ENCODE measurements at regions not wholly inside any gene's neighbourhood (a gene's known extent, or its start where the extent isn't known, plus 50 kb on each side); places are given as distances from the start of the nearest gene placed in this dataset.

DNA sequence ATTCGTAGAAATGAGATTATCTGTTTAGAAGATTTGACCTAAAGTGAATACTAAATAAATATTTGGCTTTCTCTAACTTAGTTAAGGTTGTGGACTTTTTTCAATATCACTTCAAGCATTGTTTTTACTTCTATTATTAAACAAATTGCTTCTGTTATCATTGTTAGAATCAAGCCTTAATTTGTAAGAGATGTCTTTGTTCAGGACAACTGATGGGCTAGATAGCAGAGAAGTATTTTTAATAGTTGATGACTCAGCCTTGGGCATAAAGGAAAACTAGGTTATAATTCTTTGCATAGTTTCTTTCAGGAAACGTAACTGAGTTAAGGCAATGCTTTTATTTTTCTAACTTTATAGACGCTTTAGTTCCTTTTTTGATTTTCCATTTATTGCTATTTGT is 128.8 kb upstream of the SMIM30 start:
- H3K4me3 ChIP-seq (ENCODE audit: low read depth, low read length): no peak overlapping the region
- H3K27ac ChIP-seq (ENCODE audit: low read depth): no peak overlapping the region
- H3K4me1 ChIP-seq (ENCODE audit: insufficient read depth): no peaks in the 10 kb centered on the region
- WGBS: 60% methylated on average over 3 of the region's 3 CpGs
- no peak for DNase-seq (ENCODE audit: extremely low spot score)
- no peaks in the 10 kb centered on the region for H3K36me3 ChIP-seq (ENCODE audit: insufficient read depth)

DNA sequence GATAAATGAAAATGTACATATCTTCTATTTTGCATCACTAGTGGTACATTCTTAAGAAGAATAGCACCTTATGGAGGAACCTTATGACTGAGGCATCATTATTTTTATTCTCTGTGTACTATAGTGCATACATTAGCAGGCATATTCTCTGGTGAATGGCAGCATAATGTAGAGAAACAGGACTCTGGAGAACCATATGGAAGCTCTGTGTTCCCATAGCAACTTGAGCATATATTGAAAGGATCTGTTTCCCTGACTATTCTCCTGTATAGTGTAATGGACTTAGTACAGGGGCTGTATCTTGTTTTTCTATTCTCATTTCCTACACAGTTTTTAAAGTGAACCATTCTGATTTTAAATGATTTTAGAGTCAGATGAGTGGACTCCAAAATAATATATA is 128.4 kb upstream of the SMIM30 start:
- no peaks in the 10 kb centered on the region for H3K4me1 ChIP-seq (ENCODE audit: insufficient read depth)
- H3K27ac ChIP-seq (ENCODE audit: low read depth): no peak overlapping the region
- DNase-seq (ENCODE audit: extremely low spot score): no peak
- no peak overlapping the region for H3K4me3 ChIP-seq (ENCODE audit: low read depth, low read length)
- no peaks in the 10 kb centered on the region for H3K36me3 ChIP-seq (ENCODE audit: insufficient read depth)

DNA sequence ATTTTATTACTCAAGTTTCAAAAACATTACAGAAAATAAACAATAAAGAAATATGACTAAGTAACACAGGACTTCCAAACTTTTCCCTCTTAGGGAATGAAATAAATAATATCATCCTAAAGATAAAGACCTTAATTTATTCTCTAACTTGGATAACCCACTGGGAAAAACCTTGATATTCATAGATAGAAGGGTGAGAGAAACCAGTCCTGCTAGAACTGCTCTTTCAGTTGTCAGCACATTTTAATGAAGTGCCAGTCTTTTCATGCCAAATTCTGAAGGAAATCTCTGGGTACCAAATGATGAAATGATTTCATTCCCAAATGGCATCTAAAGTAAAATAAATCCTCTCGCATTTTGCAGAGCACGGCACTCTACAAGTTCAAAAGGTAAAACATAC is 114.5 kb upstream of the SMIM30 start:
- H3K36me3 ChIP-seq (ENCODE audit: insufficient read depth): no peaks in the 10 kb centered on the region
- H3K27ac ChIP-seq (ENCODE audit: low read depth): no peak overlapping the region
- H3K4me3 ChIP-seq (ENCODE audit: low read depth, low read length): no peak overlapping the region
- H3K4me1 ChIP-seq (ENCODE audit: insufficient read depth): no peaks in the 10 kb centered on the region
- no peak for DNase-seq (ENCODE audit: extremely low spot score)
- WGBS: 47% methylated on average over 2 of the region's 2 CpGs

DNA sequence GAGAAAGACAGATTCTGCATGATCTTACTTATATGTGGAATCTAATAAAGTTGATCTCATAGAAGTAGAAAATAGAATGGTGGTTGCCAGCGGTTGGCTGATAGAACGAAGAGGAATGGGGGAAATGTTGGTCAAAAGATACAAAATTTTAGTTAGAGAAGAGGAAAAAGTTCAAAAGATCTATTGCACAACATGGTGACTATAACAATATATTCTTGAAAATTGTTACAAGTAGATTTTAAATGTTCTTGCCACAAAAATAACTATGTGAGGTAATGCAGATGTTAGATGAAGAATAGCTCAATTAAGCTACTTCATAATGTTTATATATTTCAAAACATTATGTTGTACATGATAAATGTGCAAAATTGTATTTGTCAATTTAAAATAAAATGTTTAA is 112.3 kb upstream of the SMIM30 start:
- WGBS: 98% methylated on average over 2 of the region's 2 CpGs
- no peak for DNase-seq (ENCODE audit: extremely low spot score)
- H3K4me3 ChIP-seq (ENCODE audit: low read depth, low read length): no peak overlapping the region
- H3K4me1 ChIP-seq (ENCODE audit: insufficient read depth): no peaks in the 10 kb centered on the region
- H3K36me3 ChIP-seq (ENCODE audit: insufficient read depth): no peaks in the 10 kb centered on the region
- no peak overlapping the region for H3K27ac ChIP-seq (ENCODE audit: low read depth)

DNA sequence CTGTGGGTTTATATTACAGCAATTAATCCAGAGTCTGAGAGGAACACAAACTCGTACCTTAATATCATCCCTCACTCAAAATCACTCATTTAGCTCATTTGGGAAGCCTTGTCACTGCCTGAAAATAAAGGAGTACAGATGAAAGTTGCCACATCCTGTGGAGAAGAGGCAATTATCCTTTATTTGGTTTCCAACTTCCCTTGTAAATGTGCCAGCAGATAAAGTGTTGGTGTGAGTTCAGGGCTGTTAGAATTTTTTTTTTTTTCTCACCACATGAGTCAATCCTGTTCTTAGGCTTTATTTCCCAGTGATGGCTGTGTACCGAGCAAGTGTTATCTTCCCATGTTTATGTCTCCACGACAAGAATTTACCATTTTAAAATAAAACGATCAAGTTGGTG is 99.0 kb upstream of the SMIM30 start:
- H3K4me3 ChIP-seq (ENCODE audit: low read depth, low read length): no peak overlapping the region
- no peaks in the 10 kb centered on the region for H3K36me3 ChIP-seq (ENCODE audit: insufficient read depth)
- no peaks in the 10 kb centered on the region for H3K4me1 ChIP-seq (ENCODE audit: insufficient read depth)
- 23% methylated on average over 4 of the region's 4 CpGs for WGBS
- no peak overlapping the region for H3K27ac ChIP-seq (ENCODE audit: low read depth)
- no peak for DNase-seq (ENCODE audit: extremely low spot score)

DNA sequence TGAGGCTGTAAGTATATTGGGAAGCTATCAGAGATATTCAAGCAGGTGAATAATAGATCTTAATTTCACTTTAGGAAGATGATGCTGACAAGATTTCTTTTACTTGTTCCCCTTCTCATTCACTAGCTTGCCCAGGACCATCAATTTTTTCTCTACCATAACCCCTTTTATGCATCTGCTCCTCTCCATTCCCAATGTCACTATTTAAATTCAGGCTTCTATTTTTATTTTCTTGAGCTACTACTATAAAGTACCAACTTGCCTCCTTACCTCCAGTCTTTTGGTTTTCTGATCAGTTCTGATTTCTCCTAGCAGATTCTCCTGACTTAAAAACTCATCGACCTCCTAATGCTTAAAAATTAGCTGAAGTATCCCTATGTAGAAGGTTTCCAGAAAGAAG is 97.7 kb upstream of the SMIM30 start:
- no peaks in the 10 kb centered on the region for H3K4me1 ChIP-seq (ENCODE audit: insufficient read depth)
- H3K27ac ChIP-seq (ENCODE audit: low read depth): no peak overlapping the region
- no peak for DNase-seq (ENCODE audit: extremely low spot score)
- H3K36me3 ChIP-seq (ENCODE audit: insufficient read depth): no peaks in the 10 kb centered on the region
- H3K4me3 ChIP-seq (ENCODE audit: low read depth, low read length): no peak overlapping the region
- 78% methylated on average over 1 of the region's 1 CpG for WGBS

DNA sequence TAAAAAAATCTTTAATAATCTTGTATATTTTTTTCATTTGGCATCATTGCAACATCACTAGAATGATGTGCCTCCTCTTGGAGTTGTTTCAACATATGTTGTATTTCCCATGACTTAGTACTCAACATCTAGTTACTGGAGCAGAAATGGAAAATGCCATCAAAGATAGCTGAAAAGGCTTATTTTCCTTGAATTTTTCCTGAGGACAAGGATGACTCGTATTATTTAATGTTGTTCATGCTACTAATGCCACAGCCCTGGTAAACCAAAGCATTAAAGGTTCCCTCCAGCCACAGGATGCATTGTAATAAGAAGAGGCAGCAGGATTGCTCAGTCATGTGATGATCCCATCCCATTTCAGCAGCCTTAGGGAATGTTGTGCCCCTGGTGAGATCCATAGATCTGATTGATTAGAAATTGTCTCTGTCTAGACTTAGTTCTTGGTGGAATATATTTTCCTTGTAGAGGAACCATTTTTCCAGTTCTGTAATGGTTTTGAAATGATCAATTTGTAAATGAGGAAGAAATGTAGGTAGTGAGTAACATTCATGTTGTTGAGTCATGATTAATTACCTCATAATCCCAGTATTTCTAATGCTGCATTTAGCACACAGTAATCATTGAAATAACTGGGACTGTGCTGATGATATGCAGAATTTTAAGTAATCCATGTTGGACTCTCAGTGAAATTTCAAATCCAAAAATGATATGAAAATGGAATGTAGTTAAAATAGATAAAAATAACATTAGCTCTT is 91.3 kb upstream of the SMIM30 start:
- H3K4me1 ChIP-seq (ENCODE audit: insufficient read depth): no peaks in the 10 kb centered on the region
- no peak overlapping the region for H3K4me3 ChIP-seq (ENCODE audit: low read depth, low read length)
- WGBS: 67% methylated on average over 1 of the region's 1 CpG

DNA sequence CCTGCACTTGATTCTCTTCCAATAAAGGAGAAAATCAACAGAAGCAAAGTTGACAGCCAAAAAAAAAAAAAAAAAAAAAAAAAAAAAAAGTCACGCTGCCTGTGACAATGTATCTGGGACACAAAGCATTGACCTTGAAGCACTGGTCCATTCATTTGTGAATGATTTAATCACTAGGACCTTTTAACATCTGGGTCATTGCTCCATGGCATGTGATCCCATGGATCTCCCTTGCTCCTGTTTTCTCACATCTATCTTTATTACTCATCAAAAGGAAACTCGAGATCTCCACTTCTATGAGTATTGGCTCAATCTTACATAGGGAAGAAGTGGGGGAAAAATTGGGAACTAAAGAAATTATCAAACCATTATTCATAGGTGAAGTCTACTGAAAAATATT is 89.6 kb upstream of the SMIM30 start:
- Histone ChIP-seq H3K27ac (ENCODE audit: low read depth) (no peak overlapping the region), H3K36me3 (ENCODE audit: insufficient read depth) (no peaks in the 10 kb centered on the region), H3K4me1 (ENCODE audit: insufficient read depth) (no peaks in the 10 kb centered on the region), H3K4me3 (ENCODE audit: low read depth, low read length) (no peak overlapping the region)
- DNase-seq (ENCODE audit: extremely low spot score): no peak
- WGBS: 95% methylated on average over 2 of the region's 2 CpGs

More for the DNA sequence above, 91.3 kb upstream of the SMIM30 start:
- H3K27ac ChIP-seq (ENCODE audit: low read depth): no peak overlapping the region
- H3K36me3 ChIP-seq (ENCODE audit: insufficient read depth): no peaks in the 10 kb centered on the region
- DNase-seq (ENCODE audit: extremely low spot score): no peak

DNA sequence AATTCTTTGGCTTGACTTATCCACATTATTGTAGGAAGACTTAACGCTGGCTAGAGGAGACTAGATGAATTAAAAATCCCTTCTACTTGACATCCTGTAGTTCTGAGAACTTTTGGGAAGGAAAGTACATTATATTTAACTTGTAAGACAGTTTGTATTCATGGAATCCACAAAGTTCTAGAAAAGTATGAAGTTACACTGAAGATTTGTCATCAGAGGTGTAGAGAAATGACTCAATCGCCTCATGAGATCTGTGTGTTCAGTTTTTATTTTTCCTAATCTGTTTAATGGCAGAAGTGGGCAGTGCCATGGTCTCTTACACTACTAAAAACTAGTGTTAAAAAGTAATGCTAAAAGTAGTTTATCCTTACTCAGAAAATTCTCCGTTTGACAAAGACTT is 89.1 kb upstream of the SMIM30 start:
- 92% methylated on average over 3 of the region's 3 CpGs for WGBS
- DNase-seq (ENCODE audit: extremely low spot score): no peak
- no peak overlapping the region for H3K27ac ChIP-seq (ENCODE audit: low read depth)

DNA sequence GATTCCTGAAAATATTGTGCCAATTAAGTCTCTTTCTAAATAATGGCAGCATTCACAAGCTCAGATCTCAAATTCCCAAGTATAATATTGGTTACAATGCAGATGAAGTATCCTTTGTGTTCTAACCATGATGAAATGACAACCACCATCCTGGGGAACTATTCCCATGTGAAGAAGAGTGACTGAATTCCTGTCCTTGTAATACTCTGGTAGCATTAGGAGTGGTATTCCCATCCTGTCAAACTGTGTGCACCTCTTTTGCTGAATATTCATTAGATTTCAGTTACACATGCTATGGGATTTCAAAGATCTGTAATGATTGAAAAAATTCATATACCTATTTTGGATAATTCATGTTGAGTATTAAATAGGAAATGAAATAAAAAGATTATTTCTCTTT is 86.1 kb upstream of the SMIM30 start:
- H3K27ac ChIP-seq (ENCODE audit: low read depth): no peak overlapping the region
- DNase-seq (ENCODE audit: extremely low spot score): no peak
- H3K36me3 ChIP-seq (ENCODE audit: insufficient read depth): no peaks in the 10 kb centered on the region
- no peaks in the 10 kb centered on the region for H3K4me1 ChIP-seq (ENCODE audit: insufficient read depth)
- H3K4me3 ChIP-seq (ENCODE audit: low read depth, low read length): no peak overlapping the region

More for the DNA sequence above, 89.1 kb upstream of the SMIM30 start:
- Histone ChIP-seq H3K4me3 (ENCODE audit: low read depth, low read length) (no peak overlapping the region), H3K36me3 (ENCODE audit: insufficient read depth) (no peaks in the 10 kb centered on the region), H3K4me1 (ENCODE audit: insufficient read depth) (no peaks in the 10 kb centered on the region)

DNA sequence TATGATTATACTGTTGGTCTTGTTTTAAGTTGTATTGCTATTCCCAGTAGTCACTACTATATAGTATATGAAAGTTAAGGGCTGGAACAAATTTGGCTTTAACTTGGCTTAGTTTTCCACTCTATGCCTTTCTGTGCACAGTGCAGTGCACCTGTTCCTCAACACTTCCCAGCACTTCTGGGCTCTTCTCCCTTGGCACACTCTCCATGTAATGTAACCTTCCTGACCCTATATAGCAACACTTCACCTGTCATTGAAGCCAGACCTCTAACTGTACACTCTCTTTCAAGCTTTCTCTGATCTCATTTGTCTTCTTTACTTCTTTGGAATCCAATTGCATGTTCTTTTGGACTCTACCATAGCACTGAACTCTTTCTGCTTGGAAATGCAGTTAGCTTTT is 83.9 kb upstream of the SMIM30 start:
- Histone ChIP-seq H3K27ac (ENCODE audit: low read depth) (no peak overlapping the region), H3K4me1 (ENCODE audit: insufficient read depth) (no peaks in the 10 kb centered on the region), H3K4me3 (ENCODE audit: low read depth, low read length) (no peak overlapping the region), H3K36me3 (ENCODE audit: insufficient read depth) (no peaks in the 10 kb centered on the region)
- no peak for DNase-seq (ENCODE audit: extremely low spot score)

DNA sequence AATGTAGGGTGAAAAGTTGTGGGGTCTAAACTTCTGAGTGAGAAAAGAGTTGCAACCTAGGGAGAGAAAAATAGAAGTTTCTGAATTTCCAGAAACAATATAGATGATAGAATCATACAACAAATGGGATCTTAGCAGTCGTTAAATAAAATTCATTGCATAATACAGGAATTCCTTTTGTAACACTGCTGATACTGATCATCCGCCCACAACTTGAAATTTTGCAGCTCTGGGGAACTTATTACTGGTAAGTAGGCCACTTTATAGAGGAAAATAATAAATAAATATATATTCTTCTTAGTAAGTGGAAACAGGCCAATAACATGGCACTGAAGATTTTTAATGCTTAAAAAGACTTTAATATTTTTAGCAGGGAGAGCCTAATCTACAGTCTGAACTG is 81.9 kb upstream of the SMIM30 start:
- 79% methylated on average over 2 of the region's 2 CpGs for WGBS
- DNase-seq (ENCODE audit: extremely low spot score): no peak
- Histone ChIP-seq H3K27ac (ENCODE audit: low read depth) (no peak overlapping the region), H3K4me3 (ENCODE audit: low read depth, low read length) (no peak overlapping the region), H3K36me3 (ENCODE audit: insufficient read depth) (no peaks in the 10 kb centered on the region), H3K4me1 (ENCODE audit: insufficient read depth) (no peaks in the 10 kb centered on the region)

DNA sequence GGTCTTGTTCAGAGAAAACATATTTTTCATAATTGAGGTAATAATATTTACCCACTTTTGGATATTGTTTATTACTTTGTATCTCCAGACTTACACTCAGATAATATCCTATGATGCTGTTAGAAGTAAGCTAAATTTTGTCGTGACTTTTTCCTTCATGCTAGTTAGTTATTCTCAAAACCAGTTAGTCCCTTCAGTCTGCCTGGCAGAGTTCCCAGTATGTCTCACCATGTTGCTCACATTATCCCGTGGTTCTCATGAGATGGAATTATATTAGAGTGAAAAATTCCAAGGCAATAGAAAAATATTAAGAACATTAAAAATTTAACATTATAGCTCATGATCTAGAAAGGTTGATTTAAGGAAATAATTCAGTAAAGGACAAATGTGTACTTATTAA is 81.5 kb upstream of the SMIM30 start:
- Histone ChIP-seq H3K36me3 (ENCODE audit: insufficient read depth) (no peaks in the 10 kb centered on the region), H3K27ac (ENCODE audit: low read depth) (no peak overlapping the region), H3K4me3 (ENCODE audit: low read depth, low read length) (no peak overlapping the region), H3K4me1 (ENCODE audit: insufficient read depth) (no peaks in the 10 kb centered on the region)
- DNase-seq (ENCODE audit: extremely low spot score): no peak
- WGBS: 25% methylated on average over 2 of the region's 2 CpGs

DNA sequence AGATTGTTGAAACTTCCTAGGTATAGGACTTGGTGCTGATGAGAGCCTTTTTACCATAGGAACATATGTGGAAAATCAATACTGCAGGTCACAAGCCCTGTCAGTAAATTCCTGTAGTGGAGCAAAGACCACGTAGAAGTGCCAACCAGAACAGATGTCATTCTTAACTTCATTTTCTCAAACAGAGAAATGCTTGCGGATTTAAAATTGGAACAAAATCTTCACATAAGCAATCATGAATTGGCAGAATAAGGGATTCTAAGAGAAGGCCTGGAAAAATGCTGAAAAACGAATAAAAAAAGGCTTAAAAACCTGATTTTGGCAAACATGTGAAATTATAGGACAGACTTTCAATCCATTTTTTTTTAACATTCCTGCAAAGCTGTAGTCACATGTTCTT is 80.8 kb upstream of the SMIM30 start:
- 58% methylated on average over 3 of the region's 3 CpGs for WGBS
- no peak for DNase-seq (ENCODE audit: extremely low spot score)
- H3K4me3 ChIP-seq (ENCODE audit: low read depth, low read length): no peak overlapping the region
- no peaks in the 10 kb centered on the region for H3K4me1 ChIP-seq (ENCODE audit: insufficient read depth)
- no peak overlapping the region for H3K27ac ChIP-seq (ENCODE audit: low read depth)
- H3K36me3 ChIP-seq (ENCODE audit: insufficient read depth): no peaks in the 10 kb centered on the region

DNA sequence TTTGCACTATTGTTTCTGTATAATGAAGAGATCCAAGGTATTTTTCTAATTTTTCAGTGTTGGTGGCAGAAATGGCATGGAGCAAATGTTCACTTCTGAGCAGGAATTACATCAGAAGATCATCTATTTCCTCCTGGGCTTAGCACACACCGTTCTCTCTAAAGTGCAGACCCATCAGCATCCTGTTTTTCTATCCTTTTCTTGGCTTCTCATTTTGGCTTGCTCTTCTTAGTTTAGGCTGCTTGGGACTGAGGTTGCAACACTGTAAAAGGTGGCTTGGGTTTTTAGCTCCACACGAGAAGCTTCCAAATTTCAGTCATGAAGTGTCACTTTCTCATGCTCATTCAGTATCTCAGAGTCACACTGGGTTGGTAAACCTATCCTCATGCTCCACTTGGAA is 79.9 kb upstream of the SMIM30 start:
- Histone ChIP-seq H3K36me3 (ENCODE audit: insufficient read depth) (no peaks in the 10 kb centered on the region), H3K4me1 (ENCODE audit: insufficient read depth) (no peaks in the 10 kb centered on the region), H3K27ac (ENCODE audit: low read depth) (no peak overlapping the region), H3K4me3 (ENCODE audit: low read depth, low read length) (no peak overlapping the region)
- DNase-seq (ENCODE audit: extremely low spot score): no peak
- WGBS: 49% methylated on average over 2 of the region's 2 CpGs

Data from urinary bladder (tissue), 3 donors.